ENCODE measurements at regions not wholly inside any gene's neighbourhood (a gene's known extent, or its start where the extent isn't known, plus 50 kb on each side); places are given as distances from the start of the nearest gene placed in this dataset.

DNA sequence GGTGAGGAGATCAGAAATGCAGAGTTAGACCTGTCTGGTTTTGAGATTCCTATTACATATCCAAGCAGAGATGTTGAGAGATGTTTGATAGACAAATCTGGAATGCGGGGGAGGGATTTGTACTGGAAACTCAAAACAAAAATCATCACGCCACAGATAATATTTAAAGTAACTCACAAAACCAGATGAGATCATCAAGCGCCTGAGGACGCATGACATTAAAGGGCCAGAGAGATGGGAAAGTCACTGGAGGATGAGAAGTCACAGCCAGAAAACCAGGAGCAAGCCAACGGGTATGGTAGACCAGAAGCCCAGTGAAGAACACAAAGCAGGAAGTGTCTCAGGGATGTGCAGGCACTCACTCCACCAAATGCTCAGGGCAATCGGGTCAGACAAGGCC lies 87.7 kb downstream of the DLL1 start:
- DNase-seq (ENCODE audit: low read depth), result no peak
- TF ChIP-seq, protein P1, sequence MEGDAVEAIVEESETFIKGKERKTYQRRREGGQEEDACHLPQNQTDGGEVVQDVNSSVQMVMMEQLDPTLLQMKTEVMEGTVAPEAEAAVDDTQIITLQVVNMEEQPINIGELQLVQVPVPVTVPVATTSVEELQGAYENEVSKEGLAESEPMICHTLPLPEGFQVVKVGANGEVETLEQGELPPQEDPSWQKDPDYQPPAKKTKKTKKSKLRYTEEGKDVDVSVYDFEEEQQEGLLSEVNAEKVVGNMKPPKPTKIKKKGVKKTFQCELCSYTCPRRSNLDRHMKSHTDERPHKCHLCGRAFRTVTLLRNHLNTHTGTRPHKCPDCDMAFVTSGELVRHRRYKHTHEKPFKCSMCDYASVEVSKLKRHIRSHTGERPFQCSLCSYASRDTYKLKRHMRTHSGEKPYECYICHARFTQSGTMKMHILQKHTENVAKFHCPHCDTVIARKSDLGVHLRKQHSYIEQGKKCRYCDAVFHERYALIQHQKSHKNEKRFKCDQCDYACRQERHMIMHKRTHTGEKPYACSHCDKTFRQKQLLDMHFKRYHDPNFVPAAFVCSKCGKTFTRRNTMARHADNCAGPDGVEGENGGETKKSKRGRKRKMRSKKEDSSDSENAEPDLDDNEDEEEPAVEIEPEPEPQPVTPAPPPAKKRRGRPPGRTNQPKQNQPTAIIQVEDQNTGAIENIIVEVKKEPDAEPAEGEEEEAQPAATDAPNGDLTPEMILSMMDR (conservative IDR thresholded peaks at IDR 0.05; ENCODE audit: control insufficient read depth, insufficient read depth, low read depth, low read length), result no peak

GRCh38 chr6:170202416-170203135 lies 88.3 kb downstream of the DLL1 start:
- H3K4me3 ChIP-seq (ENCODE audit: control insufficient read depth, low read depth, low read length), result no peak overlapping the region
- TF ChIP-seq, protein P1 (conservative IDR thresholded peaks at IDR 0.05; ENCODE audit: control insufficient read depth, insufficient read depth, low read depth, low read length), result no peak
- DNase-seq (ENCODE audit: low read depth), result no peak

More for the DNA sequence above, 87.7 kb downstream of the DLL1 start:
- H3K4me3 ChIP-seq (ENCODE audit: control insufficient read depth, low read depth, low read length), result no peak overlapping the region

- TF ChIP-seq, protein P1 (conservative IDR thresholded peaks at IDR 0.05; ENCODE audit: control insufficient read depth, insufficient read depth, low read depth, low read length), result no peak
- no peak overlapping the region for H3K4me3 ChIP-seq (ENCODE audit: control insufficient read depth, low read depth, low read length)
- DNase-seq (ENCODE audit: low read depth), result no peak
These were observed 89.5 kb downstream of the DLL1 start for GRCh38 chr6:170201361-170201760.

DNA sequence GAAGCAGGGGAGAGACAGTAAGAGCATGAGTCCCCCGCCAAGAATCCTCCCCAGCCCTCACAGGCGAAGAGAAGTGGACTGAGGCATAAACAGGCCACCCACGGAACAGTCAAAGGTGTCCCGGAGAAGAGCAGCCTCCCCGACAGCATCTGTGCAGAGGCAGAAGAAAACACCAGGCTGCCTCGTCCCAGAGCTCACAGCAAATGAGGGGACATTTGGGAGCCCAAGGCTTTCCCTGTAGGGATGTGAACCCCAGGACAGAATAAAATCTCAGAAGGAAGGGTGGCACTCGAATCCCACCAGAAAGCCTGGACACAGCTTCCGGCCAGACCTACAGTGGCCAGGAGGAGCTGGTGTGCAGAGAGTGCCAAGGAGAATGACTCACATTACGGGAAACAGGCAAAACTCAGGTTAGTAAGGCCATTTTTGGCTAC lies 90.4 kb downstream of the DLL1 start:
- DNase-seq (ENCODE audit: low read depth), result peak; percentile 44
- H3K4me3 ChIP-seq (ENCODE audit: control insufficient read depth, low read depth, low read length), result no peak overlapping the region
- TF ChIP-seq, protein P1 (conservative IDR thresholded peaks at IDR 0.05; ENCODE audit: control insufficient read depth, insufficient read depth, low read depth, low read length), result no peak

DNA sequence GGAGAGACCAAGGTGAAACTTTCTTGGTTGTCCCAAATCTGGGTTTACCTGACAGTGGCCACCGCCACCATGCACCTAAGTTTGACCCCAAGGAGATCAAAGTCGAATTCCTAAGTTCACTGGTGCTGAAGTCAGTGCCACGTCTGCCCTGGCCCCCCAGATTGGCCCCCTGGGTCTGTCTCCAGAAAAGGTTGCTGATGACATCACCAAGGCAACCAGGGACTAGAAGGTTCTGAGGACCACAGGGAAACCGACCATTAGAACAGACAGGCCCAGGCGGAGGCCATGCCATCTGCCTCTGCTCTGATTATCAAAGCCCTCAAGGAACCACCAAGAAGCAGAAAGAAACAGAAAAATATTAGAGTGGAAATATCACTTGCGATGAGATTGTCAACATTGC lies 91.2 kb downstream of the DLL1 start:
- DNase-seq (ENCODE audit: low read depth), result no peak
- TF ChIP-seq, protein P1 (conservative IDR thresholded peaks at IDR 0.05; ENCODE audit: control insufficient read depth, insufficient read depth, low read depth, low read length), result no peak
- H3K4me3 ChIP-seq (ENCODE audit: control insufficient read depth, low read depth, low read length), result no peak overlapping the region

- H3K4me3 ChIP-seq (ENCODE audit: control insufficient read depth, low read depth, low read length), result no peak overlapping the region
- TF ChIP-seq, protein P1 (conservative IDR thresholded peaks at IDR 0.05; ENCODE audit: control insufficient read depth, insufficient read depth, low read depth, low read length), result no peak
- no peak for DNase-seq (ENCODE audit: low read depth)
These were observed 92.6 kb downstream of the DLL1 start for GRCh38 chr6:170198298-170198697.

Measured in fibroblast of mammary gland (primary cell).